ENCODE measurements at regions not wholly inside any gene's neighbourhood (a gene's known extent, or its start where the extent isn't known, plus 50 kb on each side); places are given as distances from the start of the nearest gene placed in this dataset.

- TF ChIP-seq CTCF (IDR thresholded peaks at IDR 0.05; ENCODE audit: control extremely low read depth, extremely low read depth, low read depth, missing control alignments) = no peak
- ChIA-PET POLR2A (no interaction called here), CTCF (no interaction called here)
- DNase-seq (ENCODE audit: extremely low spot score) = no peak
Measured at GRCh38 chr6:73878403-73878802, 182.4 kb downstream of the CD109 start.

Measured in GM10248 (cell line).